Cardiac fibroblast (primary cell): ENCODE measurements at regions not wholly inside any gene's neighbourhood (a gene's known extent, or its start where the extent isn't known, plus 50 kb on each side); places are given as distances from the start of the nearest gene placed in this dataset.

ENCODE experiments used
- DNase-seq, 2 donors: peaks; one replicate each; pipeline versions ENCODE4 v3.0.0 to v3.0.0-alpha.2; 2010; ENCODE audit warnings: low read depth in 2 of 2
- H3K4me3 ChIP-seq, 2 donors: replicated peaks in 1 of 2; 1 replicate in 1 of 2; 2 replicates in 1 of 2; pipeline ENCODE4 v1.5.1; 2011; ENCODE audit warnings: low read depth in 2 of 2, low read length in 2 of 2, mild to moderate bottlenecking in 2 of 2, moderate library complexity in 1 of 2
- TF ChIP-seq, protein P1 (sequence below): IDR thresholded peaks from one replicate; pipeline ENCODE4 v1.5.1; 2011; ENCODE audit warnings: low read depth, mild to moderate bottlenecking, low read length, inconsistent platforms

DNA sequence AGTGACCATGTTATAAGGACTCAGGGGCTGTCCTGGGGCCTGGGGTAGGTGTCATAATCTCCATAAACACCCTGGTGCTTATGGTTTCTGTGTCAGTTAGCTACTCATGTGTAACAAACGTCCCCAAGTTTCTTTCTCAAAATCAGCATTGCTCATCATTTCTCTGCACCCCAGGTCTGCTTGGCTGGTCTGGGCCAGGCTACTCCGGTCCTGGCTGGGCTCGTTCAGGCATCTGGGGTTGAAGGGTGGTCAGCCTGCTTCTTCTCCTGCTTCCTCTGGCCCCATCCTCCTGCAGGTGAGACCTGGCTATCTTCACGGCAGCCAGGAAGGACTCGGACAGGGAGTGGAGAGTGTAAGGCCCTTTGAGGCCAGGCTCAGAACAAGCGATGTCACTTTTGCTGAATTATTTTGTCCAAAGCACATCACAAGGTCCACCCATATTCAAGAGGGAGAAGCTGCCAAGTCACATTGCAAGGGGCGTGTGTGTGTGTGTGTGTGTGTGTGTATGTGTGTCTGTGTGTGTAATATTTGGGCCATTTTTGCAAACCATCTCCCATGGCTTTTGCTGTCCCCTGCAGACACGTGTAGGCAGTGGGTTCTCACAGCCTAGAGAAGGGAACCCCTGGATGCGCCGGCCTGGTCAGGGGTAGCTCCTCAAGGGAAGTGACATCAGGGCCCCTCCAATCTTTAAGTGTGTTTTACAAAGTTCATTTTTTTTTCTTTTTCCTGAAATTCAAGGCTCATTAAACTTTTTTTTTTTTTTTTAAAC is 535.8 kb downstream of the TBC1D22A start:
- H3K4me3 ChIP-seq = no peak overlapping the region
- DNase-seq = peak in 1 of 2 donors; percentile 7
- TF ChIP-seq, protein P1, sequence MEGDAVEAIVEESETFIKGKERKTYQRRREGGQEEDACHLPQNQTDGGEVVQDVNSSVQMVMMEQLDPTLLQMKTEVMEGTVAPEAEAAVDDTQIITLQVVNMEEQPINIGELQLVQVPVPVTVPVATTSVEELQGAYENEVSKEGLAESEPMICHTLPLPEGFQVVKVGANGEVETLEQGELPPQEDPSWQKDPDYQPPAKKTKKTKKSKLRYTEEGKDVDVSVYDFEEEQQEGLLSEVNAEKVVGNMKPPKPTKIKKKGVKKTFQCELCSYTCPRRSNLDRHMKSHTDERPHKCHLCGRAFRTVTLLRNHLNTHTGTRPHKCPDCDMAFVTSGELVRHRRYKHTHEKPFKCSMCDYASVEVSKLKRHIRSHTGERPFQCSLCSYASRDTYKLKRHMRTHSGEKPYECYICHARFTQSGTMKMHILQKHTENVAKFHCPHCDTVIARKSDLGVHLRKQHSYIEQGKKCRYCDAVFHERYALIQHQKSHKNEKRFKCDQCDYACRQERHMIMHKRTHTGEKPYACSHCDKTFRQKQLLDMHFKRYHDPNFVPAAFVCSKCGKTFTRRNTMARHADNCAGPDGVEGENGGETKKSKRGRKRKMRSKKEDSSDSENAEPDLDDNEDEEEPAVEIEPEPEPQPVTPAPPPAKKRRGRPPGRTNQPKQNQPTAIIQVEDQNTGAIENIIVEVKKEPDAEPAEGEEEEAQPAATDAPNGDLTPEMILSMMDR = no peak

DNA sequence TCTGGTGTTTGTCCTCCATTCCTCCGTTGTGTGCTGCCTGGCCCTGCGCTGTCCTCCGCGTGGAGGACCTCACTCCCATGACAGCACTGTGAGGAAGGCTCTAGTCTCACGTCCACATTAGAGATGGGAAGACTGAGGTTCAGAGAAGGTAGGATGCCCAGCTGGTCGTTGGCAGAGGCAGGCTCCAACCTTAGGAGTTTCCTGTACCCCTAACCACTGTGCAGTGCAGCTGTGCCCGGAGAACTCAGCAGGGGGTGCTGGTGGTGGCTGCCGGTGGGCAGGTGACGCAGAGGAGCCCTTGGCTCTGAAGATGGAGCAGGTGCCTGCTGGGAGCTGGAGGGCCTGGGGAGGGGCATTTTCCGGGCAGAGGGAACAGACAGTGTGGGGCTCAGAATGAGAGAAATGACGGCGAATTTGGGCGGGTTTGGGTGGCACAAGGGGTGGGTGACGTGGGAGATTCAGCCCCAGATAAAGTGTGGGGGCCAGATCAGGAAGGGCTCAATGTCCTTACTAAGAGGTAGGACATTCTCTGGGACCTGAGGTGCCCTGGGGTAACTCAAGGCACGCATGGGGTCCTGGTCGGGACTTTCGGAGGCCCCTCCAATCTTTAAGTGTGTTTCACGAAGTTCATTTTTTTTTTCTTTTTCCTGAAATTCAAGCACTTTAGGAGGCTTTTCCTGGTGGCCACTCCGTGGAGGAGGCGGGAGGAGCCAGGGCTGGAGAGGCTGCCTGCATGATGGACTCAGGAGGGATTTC is 535.0 kb downstream of the TBC1D22A start:
- DNase-seq = no peak
- no peak overlapping the region for H3K4me3 ChIP-seq
- TF ChIP-seq, protein P1 = no peak

DNA sequence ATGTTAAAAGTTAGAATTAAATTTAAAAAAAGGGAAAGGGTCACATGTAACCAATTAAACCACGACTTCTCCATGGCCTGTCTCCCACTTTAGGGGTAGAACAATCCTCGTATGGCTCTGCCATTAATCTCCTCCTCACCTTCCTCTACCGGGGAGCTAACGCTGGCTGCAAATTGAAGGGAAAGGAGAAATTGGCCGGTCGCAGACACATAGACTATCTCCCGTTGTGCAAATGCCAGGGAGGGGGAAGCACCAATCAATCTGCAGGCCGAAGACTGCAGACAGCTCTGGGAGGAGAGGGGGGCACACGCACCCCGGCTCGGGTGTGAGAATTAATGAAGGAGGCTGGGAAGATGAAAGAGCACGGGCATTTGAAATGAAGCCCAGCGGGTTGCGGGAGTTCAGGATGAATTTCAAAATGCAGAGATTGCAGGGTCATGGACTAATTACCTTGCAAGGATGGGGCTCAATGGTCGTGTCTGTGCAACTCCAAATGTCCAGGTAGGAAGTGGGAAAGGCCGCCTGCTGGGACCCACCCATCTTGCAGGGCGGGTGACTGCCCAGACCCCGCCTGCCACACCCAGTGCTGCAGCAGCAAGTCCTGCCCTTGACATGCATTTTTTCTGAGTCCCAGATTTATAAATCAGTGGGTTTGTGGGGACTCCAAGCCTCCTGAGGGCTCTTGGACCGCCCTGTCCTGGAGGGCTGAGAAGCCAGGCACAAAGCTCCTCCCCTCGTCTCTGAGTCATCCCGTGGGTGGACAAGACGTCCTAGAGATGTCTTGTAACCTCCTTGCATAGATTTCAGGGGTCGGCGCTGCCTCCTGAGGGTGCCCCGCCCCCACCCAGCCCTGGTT is 534.2 kb downstream of the TBC1D22A start:
- H3K4me3 ChIP-seq = no peak overlapping the region
- DNase-seq = no peak
- TF ChIP-seq, protein P1 = no peak

DNA sequence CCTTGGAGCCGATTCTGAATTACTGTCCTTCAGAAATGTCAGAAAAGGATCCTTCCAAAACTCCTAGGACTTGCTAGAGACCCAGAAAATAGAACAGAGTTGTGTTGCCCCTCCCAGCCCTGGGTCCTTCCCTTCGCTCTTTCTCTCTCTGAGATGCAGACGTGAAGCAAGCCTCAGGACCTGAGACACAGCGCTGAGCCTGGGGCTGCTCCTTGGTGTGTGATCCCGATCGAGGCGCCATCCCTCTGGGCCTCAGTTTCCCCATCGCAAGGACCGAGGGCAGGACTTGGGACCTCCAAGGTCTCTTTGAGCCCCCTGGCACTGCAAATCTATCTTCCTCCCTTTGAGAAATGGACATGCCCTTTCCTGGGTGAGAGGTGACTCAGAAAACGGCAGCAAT is 533.5 kb downstream of the TBC1D22A start:
- H3K4me3 ChIP-seq = no peak overlapping the region
- no peak for DNase-seq
- TF ChIP-seq, protein P1 = no peak

DNA sequence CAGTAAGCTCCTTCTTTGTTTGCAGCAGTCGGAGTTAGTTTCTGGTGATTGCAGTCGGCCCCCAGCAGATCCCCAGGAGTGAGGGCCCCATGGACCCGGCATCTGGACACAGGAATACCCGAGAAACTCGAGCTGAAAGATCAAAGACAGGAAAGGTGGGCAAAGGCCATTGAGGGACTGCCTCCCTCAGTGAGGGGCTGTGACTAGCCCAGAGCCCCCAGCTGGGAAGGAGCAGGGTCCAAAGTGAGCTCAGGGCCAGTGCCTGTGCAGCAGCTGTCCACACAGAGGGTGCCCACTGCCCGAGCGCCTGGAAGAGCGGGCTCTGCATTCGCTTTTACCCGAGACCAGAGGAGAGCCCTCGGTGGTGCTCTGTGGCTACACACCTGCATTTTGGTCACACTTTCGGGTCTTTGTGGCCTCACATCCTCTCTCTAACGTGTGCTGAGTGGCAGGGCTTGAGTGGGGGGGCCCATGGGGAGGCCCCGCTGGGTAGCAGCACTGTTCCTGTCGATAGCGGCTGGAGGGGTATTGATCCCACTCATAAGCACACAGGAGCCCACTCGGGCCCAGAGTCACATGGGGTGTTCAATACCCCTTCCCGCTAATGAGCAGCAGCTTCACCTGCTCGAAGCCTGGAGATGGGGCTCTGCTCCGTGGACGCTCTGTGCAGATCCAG is 532.9 kb downstream of the TBC1D22A start:
- H3K4me3 ChIP-seq = no peak overlapping the region
- TF ChIP-seq, protein P1 = no peak

DNA sequence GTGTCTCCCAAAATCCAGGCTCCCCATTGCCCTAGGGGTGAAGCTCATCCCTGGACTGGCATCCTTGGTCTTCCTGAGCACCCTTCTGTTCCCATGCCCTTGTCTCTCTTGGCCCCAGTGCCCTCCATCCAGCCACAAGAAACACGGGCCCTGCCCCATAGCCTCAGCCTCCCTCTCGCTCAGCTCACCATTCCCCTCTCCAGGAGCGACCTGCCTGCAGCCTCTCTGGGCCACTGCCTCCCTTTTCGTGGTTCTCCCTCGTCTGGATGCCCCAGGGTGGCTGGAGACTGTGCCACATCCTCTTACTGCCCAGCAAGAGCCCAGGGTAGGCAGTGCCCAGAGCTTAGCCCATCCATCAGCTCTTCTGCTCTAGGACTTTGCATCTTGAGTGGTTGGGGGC is 532.1 kb downstream of the TBC1D22A start:
- no peak overlapping the region for H3K4me3 ChIP-seq
- no peak for DNase-seq
- TF ChIP-seq, protein P1 = no peak

More for the DNA sequence above, 532.9 kb downstream of the TBC1D22A start:
- no peak for DNase-seq
